IgD-negative memory B cell (primary cell): ENCODE measurements at regions not wholly inside any gene's neighbourhood (a gene's known extent, or its start where the extent isn't known, plus 50 kb on each side); places are given as distances from the start of the nearest gene placed in this dataset.
"Not testable (repeated sequence)": the region's sequence is repeated elsewhere in the genome, so short reads cannot be mapped to it uniquely, and the experiment has no call there.

Source experiments
- H3K27ac Mint-ChIP-seq, 3 donors: one replicate each; pipeline ENCODE4 v1.8.0; 2020 to 2022; ENCODE audit warnings: mild to moderate bottlenecking in 3 of 3, mixed read lengths in 3 of 3, moderate library complexity in 1 of 3
- H3K27me3 Mint-ChIP-seq: one replicate; pipeline ENCODE4 v1.8.0; 2021; ENCODE audit warnings: mixed read lengths
- H3K36me3 Mint-ChIP-seq: one replicate; pipeline ENCODE4 v1.8.0; 2020; ENCODE audit warnings: mild to moderate bottlenecking, mixed read lengths
- H3K4me1 Mint-ChIP-seq, 3 donors: one replicate each; pipeline ENCODE4 v1.8.0; 2020 to 2022; ENCODE audit warnings: mixed read lengths in 3 of 3, mild to moderate bottlenecking in 1 of 3
- H3K4me3 Mint-ChIP-seq, 4 donors: one replicate each; pipeline ENCODE4 v1.8.0; 2020 to 2022; ENCODE audit warnings: mild to moderate bottlenecking in 4 of 4, mixed read lengths in 4 of 4, moderate library complexity in 3 of 4
- H3K9me3 Mint-ChIP-seq, 3 donors: one replicate each; pipeline ENCODE4 v1.8.0; 2020 to 2021; ENCODE audit warnings: mixed read lengths in 3 of 3, mild to moderate bottlenecking in 1 of 3

GRCh38 chr18:10240973-10241372 lies 213.5 kb upstream of the APCDD1 start:
- Mint-ChIP-seq H3K36me3 (no peaks in the 10 kb centered on the region), H3K4me3 (no peak overlapping the region), H3K4me1 (no peaks in the 10 kb centered on the region)

GRCh38 chr18:10241579-10241978 lies 212.9 kb upstream of the APCDD1 start:
- H3K36me3 Mint-ChIP-seq: no peaks in the 10 kb centered on the region
- no peaks in the 10 kb centered on the region for H3K9me3 Mint-ChIP-seq
- no peak overlapping the region for H3K4me3 Mint-ChIP-seq
- H3K27me3 Mint-ChIP-seq: no peaks in the 10 kb centered on the region
- no peaks in the 10 kb centered on the region for H3K4me1 Mint-ChIP-seq
- no peak overlapping the region for H3K27ac Mint-ChIP-seq

More at GRCh38 chr18:10240973-10241372, 213.5 kb upstream of the APCDD1 start:
- Mint-ChIP-seq H3K27me3 (no peaks in the 10 kb centered on the region), H3K27ac (no peak overlapping the region), H3K9me3 (no peaks in the 10 kb centered on the region)

- no peaks in the 10 kb centered on the region for H3K9me3 Mint-ChIP-seq
- no peak overlapping the region for H3K27ac Mint-ChIP-seq
- H3K4me3 Mint-ChIP-seq: no peak overlapping the region
- H3K27me3 Mint-ChIP-seq: no peaks in the 10 kb centered on the region
- H3K4me1 Mint-ChIP-seq: no peaks in the 10 kb centered on the region
- H3K36me3 Mint-ChIP-seq: no peaks in the 10 kb centered on the region
Measured at GRCh38 chr18:10242936-10243680, 211.3 kb upstream of the APCDD1 start.

GRCh38 chr18:10244341-10244740 lies 210.1 kb upstream of the APCDD1 start:
- H3K4me1 Mint-ChIP-seq: no peaks in the 10 kb centered on the region
- H3K27ac Mint-ChIP-seq: no peak overlapping the region
- H3K9me3 Mint-ChIP-seq: no peaks in the 10 kb centered on the region
- H3K36me3 Mint-ChIP-seq: no peaks in the 10 kb centered on the region
- no peaks in the 10 kb centered on the region for H3K27me3 Mint-ChIP-seq
- H3K4me3 Mint-ChIP-seq: no peak overlapping the region

DNA sequence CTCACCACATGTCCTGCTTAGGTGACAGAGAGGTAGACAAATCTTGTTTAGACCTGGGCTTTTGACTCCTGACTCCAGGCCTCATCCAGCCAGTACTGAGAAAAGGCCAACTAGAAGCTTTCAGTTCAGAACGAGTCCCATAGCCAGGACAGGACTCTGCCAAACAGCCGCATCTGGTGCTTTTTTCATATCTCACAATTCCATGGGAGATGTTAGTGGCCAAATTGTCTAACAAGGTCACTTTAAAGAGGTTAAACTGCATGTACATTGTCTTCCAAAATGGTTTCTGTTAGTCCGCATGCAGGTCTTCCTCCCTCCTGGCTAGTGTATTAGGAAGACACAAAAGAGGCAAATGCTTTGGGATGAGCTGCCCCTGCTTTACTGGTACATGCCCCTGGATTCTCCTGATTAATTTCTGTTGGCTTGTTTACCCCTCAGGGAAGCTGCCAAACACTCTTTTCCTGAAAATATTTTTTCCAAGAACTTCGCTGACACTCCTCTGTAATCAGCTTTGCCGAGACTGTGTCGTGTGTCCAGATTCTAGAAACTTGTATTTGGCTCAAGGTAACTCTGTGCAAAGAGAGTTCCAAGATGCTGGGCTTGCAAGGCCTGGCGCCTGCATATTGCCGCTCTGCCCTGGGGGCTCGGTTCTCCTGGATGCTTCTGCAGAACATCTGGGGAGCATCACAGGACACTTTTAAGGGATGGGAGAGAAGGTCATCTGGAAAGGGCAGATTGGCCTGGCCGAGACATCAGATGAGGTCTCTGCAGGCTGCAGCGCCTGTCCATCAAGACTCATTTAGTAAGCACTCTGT lies 209.2 kb upstream of the APCDD1 start:
- no peaks in the 10 kb centered on the region for H3K27me3 Mint-ChIP-seq
- no peaks in the 10 kb centered on the region for H3K36me3 Mint-ChIP-seq
- H3K9me3 Mint-ChIP-seq: peaks cover 0 to 2% (median 0%) of the 10 kb centered on the region in 3 donors
- no peak overlapping the region for H3K27ac Mint-ChIP-seq
- no peaks in the 10 kb centered on the region for H3K4me1 Mint-ChIP-seq
- no peak overlapping the region for H3K4me3 Mint-ChIP-seq

- no peak overlapping the region for H3K27ac Mint-ChIP-seq
Measured at GRCh38 chr18:10245846-10246175, 208.6 kb upstream of the APCDD1 start.

GRCh38 chr18:10247021-10247741 lies 207.3 kb upstream of the APCDD1 start:
- Mint-ChIP-seq H3K36me3 (no peaks in the 10 kb centered on the region), H3K27me3 (no peaks in the 10 kb centered on the region), H3K9me3 (peaks cover 0 to 4% (median 0%) of the 10 kb centered on the region in 3 donors), H3K4me3 (no peak overlapping the region), H3K27ac (no peak overlapping the region), H3K4me1 (no peaks in the 10 kb centered on the region)

More at GRCh38 chr18:10245846-10246175, 208.6 kb upstream of the APCDD1 start:
- H3K27me3 Mint-ChIP-seq: no peaks in the 10 kb centered on the region
- H3K36me3 Mint-ChIP-seq: no peaks in the 10 kb centered on the region
- H3K4me3 Mint-ChIP-seq: no peak overlapping the region
- no peaks in the 10 kb centered on the region for H3K4me1 Mint-ChIP-seq
- H3K9me3 Mint-ChIP-seq: peaks cover 0 to 4% (median 0%) of the 10 kb centered on the region in 3 donors

DNA sequence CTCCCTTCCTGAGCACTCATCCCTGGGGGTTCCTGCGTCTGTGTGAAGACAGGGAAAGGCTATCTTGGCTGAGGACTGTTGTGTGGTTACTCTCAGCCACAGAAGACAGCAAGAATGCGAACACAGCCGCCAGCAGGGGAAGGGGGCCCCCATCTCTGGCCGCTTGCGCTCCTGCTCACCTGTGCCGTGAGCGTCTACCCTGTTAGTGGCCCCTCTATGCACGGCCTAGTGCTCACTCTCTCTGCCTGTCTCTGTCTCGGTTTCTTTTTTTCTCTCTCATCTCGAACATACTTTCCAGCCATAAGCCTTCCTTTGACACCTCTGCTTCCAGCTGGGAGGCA lies 206.7 kb upstream of the APCDD1 start:
- H3K27ac Mint-ChIP-seq: no peak overlapping the region

GRCh38 chr18:10248738-10249137 lies 205.7 kb upstream of the APCDD1 start:
- H3K4me3 Mint-ChIP-seq: no peak overlapping the region
- H3K27me3 Mint-ChIP-seq: no peaks in the 10 kb centered on the region
- H3K9me3 Mint-ChIP-seq: peaks cover 0 to 6% (median 0%) of the 10 kb centered on the region in 3 donors
- H3K4me1 Mint-ChIP-seq: peaks cover 4 to 7% (median 6%) of the 10 kb centered on the region in 3 donors
- no peaks in the 10 kb centered on the region for H3K36me3 Mint-ChIP-seq
- no peak overlapping the region for H3K27ac Mint-ChIP-seq

More for the DNA sequence above, 206.7 kb upstream of the APCDD1 start:
- Mint-ChIP-seq H3K4me3 (no peak overlapping the region), H3K9me3 (peaks cover 0 to 4% (median 0%) of the 10 kb centered on the region in 3 donors), H3K36me3 (no peaks in the 10 kb centered on the region), H3K27me3 (no peaks in the 10 kb centered on the region), H3K4me1 (no peaks in the 10 kb centered on the region)

DNA sequence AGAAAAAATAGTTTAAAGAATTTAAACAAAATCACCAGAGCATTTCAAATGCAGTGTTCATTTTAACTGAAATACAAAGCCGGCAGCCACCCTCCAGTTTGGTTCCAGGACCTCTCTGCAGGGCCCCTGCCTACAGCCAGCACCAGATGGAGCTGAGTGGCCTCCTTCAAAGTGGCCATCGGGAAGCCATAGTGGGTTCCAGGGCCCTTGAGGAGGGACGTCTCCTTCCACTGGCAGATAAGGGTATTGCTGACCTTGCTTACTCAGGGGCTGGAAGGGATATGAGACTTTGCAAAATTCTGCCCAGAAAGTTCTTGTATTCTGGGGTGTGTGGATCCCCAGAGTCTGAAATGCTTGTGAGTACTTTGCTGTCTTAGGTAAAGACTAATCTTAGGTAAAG lies 205.2 kb upstream of the APCDD1 start:
- Mint-ChIP-seq H3K27me3 (no peaks in the 10 kb centered on the region), H3K9me3 (peaks cover 0 to 7% (median 0%) of the 10 kb centered on the region in 3 donors)

DNA sequence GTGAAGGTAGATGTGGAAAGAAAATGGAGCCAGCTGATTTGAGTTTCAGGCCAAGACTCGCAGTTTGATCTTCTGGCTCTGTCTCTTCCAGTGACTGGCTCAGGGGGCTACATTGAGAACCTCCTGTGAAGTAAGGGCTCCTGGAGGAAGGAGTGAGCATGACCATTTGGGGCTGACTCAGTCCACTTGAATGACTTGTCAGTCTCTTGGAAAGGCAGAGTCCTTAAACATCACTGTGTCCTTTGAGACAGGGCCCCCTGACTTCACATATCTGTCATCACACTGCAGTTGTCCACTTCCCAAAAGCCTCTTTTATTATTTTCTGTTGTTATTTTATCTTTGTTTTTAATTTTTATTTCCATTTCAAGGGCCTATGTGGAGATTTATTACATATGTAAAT lies 204.6 kb upstream of the APCDD1 start:
- peaks cover 6 to 10% (median 7%) of the 10 kb centered on the region in 3 donors for H3K4me1 Mint-ChIP-seq
- no peaks in the 10 kb centered on the region for H3K36me3 Mint-ChIP-seq
- H3K27ac Mint-ChIP-seq: no peak overlapping the region
- no peaks in the 10 kb centered on the region for H3K27me3 Mint-ChIP-seq
- no peak overlapping the region for H3K4me3 Mint-ChIP-seq
- H3K9me3 Mint-ChIP-seq: peaks cover 0 to 7% (median 0%) of the 10 kb centered on the region in 3 donors

More for the DNA sequence above, 205.2 kb upstream of the APCDD1 start:
- no peaks in the 10 kb centered on the region for H3K36me3 Mint-ChIP-seq
- no peak overlapping the region for H3K4me3 Mint-ChIP-seq
- H3K4me1 Mint-ChIP-seq: peaks cover 4 to 8% (median 6%) of the 10 kb centered on the region in 3 donors
- no peak overlapping the region for H3K27ac Mint-ChIP-seq

GRCh38 chr18:10252494-10252893 lies 201.9 kb upstream of the APCDD1 start:
- no peak overlapping the region for H3K4me3 Mint-ChIP-seq
- no peaks in the 10 kb centered on the region for H3K36me3 Mint-ChIP-seq
- H3K27me3 Mint-ChIP-seq: peaks cover 2% of the 10 kb centered on the region
- H3K9me3 Mint-ChIP-seq: peaks cover 3 to 7% (median 4%) of the 10 kb centered on the region in 3 donors
- H3K27ac Mint-ChIP-seq: no peak overlapping the region
- H3K4me1 Mint-ChIP-seq: peaks cover 6 to 10% (median 7%) of the 10 kb centered on the region in 3 donors

DNA sequence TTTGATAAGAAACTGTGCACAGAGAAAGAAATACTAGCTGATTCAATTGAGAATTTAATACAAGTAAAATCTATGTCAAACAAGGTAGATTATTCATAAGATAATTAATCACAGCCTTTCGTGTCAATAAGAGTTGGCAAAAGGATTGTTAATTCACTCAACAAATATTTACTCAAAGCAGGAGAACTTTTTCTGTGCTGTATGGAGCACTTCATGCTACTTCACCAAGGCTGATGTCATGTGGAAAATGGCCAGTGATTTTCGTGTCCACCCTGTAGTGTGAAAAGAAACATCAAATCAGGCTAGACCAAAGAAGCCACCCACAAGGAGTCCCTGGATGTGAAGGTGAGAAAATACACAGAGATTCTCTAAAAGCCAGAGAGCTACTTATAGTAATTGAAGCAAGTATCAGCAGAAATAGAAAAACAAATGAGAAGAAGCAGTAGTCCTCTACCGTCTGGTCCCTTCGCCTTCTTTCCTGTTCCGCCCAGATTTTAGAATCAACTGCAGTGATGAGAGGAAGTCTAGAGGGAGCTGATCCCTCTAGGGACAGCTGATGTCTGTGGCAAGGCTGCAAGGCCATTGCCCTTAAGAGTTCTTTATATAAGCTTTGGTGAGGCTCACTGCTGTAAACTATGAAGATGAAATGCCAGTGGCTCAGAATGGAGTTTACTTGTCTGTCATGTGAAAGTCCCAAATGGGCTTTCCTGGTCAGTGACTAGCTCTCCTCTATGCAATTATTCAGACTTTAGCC lies 201.3 kb upstream of the APCDD1 start:
- no peaks in the 10 kb centered on the region for H3K36me3 Mint-ChIP-seq
- H3K9me3 Mint-ChIP-seq: peaks cover 3 to 7% (median 4%) of the 10 kb centered on the region in 3 donors
- H3K27ac Mint-ChIP-seq: peak overlapping the region in 1 of 3 donors; percentile 33
- H3K4me3 Mint-ChIP-seq: no peak overlapping the region
- peaks cover 6 to 10% (median 7%) of the 10 kb centered on the region in 3 donors for H3K4me1 Mint-ChIP-seq
- H3K27me3 Mint-ChIP-seq: peaks cover 2% of the 10 kb centered on the region

DNA sequence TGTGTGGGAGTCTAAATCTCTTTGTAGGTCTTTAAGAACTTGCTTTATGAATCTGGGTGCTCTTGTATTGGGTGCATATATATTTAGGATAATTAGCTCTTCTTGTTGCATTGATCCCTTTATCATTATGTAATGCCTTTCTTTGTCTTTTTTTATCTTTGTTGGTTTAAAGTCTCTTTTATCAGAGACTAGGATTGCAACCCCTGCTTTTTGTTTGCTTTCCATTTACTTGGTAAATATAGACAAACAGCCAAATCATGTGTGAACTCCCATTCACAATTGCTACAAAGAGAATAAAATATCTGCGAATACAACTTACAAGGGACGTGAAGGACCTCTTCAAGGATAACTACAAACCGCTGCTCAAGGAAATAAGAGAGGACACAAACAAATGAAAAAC lies 198.2 kb upstream of the APCDD1 start:
- H3K36me3 Mint-ChIP-seq, H3K4me3 Mint-ChIP-seq, H3K27me3 Mint-ChIP-seq, H3K27ac Mint-ChIP-seq, H3K9me3 Mint-ChIP-seq: not testable (repeated sequence)
- peaks cover 6 to 10% (median 10%) of the 10 kb centered on the region in 3 donors for H3K4me1 Mint-ChIP-seq
